WTC11 (cell line): ENCODE measurements at regions not wholly inside any gene's neighbourhood (a gene's known extent, or its start where the extent isn't known, plus 50 kb on each side); places are given as distances from the start of the nearest gene placed in this dataset.

Source experiments
- ATAC-seq: fragments of 200-7000 bp; cut with Tn5 transposase; 2 replicates; pipeline ENCODE4 v1.10.0; 2021; ENCODE audit warnings: mild to moderate bottlenecking, moderate library complexity
- CTCF ChIA-PET: fragments of 300-600 bp; sonication (Branson Sonifier 250); formaldehyde crosslinking; loops from one replicate; lab custom pipeline; 2021; ENCODE audit warnings: antibody characterized with exemption; lab: Charles Lee
- POLR2A ChIA-PET: fragments of 350-600 bp; sonication (Branson Sonifier 250); formaldehyde crosslinking; loops from one replicate; lab custom pipeline; 2021; ENCODE audit warnings: antibody characterized with exemption; lab: Charles Lee
- DNase-seq: peaks from one replicate; pipeline ENCODE4 v3.0.0; 2021; ENCODE audit warnings: low spot score
- H3K27ac Mint-ChIP-seq: 2 replicates; pipeline ENCODE4 v1.8.0; 2021; ENCODE audit warnings: mixed read lengths
- H3K27me3 Mint-ChIP-seq: 2 replicates; pipeline ENCODE4 v1.8.0; 2021; ENCODE audit warnings: low read depth, mild to moderate bottlenecking, moderate library complexity, mixed read lengths
- H3K36me3 Mint-ChIP-seq: 2 replicates; pipeline ENCODE4 v1.8.0; 2021; ENCODE audit warnings: mixed read lengths
- H3K4me1 Mint-ChIP-seq: 2 replicates; pipeline ENCODE4 v1.8.0; 2022; ENCODE audit warnings: mixed read lengths
- H3K4me3 Mint-ChIP-seq: 2 replicates; pipeline ENCODE4 v1.8.0; 2021; ENCODE audit warnings: mild to moderate bottlenecking, moderate library complexity, mixed read lengths
- H3K9me3 Mint-ChIP-seq: 2 replicates; pipeline ENCODE4 v1.8.0; 2021; ENCODE audit warnings: mixed read lengths
- CDX4 ChIP-seq: fragments of 250-450 bp; sonication (Bioruptor Pico); IDR thresholded peaks from 2 replicates; pipeline ENCODE4 v1.9.0; 2021; ENCODE audit warnings: moderate library complexity, mild to moderate bottlenecking, inconsistent platforms, borderline replicate concordance
- CREB1 ChIP-seq: sonication (generic); formaldehyde crosslinking; IDR thresholded peaks from 2 replicates; pipeline ENCODE4 v1.8.0; 2023; ENCODE audit warnings: mild to moderate bottlenecking, missing genetic modification reagents
- E2F4 ChIP-seq: sonication (generic); formaldehyde crosslinking; IDR thresholded peaks from 2 replicates; pipeline ENCODE4 v1.8.1; 2022; ENCODE audit warnings: low read depth, mild to moderate bottlenecking, moderate library complexity, missing genetic modification reagents, borderline replicate concordance
- E2F5 ChIP-seq: sonication (generic); formaldehyde crosslinking; IDR thresholded peaks from 2 replicates; pipeline ENCODE4 v1.8.1; 2022; ENCODE audit warnings: mild to moderate bottlenecking, moderate library complexity, missing genetic modification reagents
- ELF4 ChIP-seq: sonication (generic); formaldehyde crosslinking; IDR thresholded peaks from 2 replicates; pipeline ENCODE4 v1.8.1; 2022; ENCODE audit warnings: low read depth, mild to moderate bottlenecking, moderate library complexity, missing genetic modification reagents
- ERG ChIP-seq: fragments of 250-450 bp; sonication (Bioruptor Pico); IDR thresholded peaks from 2 replicates; pipeline ENCODE4 v1.8.0; 2021; ENCODE audit warnings: mild to moderate bottlenecking
- GRHL2 ChIP-seq: fragments of 250-450 bp; sonication (Bioruptor Pico); IDR thresholded peaks from 2 replicates; pipeline ENCODE4 v1.8.0; 2022; ENCODE audit warnings: mild to moderate bottlenecking, moderate library complexity; ENCODE audit not compliant: insufficient replicate concordance, severe bottlenecking
- GTF2I ChIP-seq: fragments of 250-450 bp; sonication (Bioruptor Pico); conservative IDR thresholded peaks from 2 replicates; pipeline ENCODE4 v1.4.0; 2021; ENCODE audit warnings: mild to moderate bottlenecking
- HMGA2 ChIP-seq: fragments of 250-450 bp; sonication (Bioruptor Pico); IDR thresholded peaks from 2 replicates; pipeline ENCODE4 v1.4.0; 2021; ENCODE audit warnings: mild to moderate bottlenecking, moderate library complexity
- HMGXB4 ChIP-seq: sonication (generic); formaldehyde crosslinking; IDR thresholded peaks from 2 replicates; pipeline ENCODE4 v1.8.1; 2023; ENCODE audit warnings: mild to moderate bottlenecking, moderate library complexity, missing genetic modification reagents
- IRF2 ChIP-seq: sonication (generic); formaldehyde crosslinking; IDR thresholded peaks from 2 replicates; pipeline ENCODE4 v1.8.0; 2022; ENCODE audit warnings: low read depth, missing genetic modification reagents, borderline replicate concordance
- NFATC4 ChIP-seq: fragments of 250-450 bp; sonication (Bioruptor Pico); IDR thresholded peaks from 2 replicates; pipeline ENCODE4 v1.9.0; 2021; ENCODE audit warnings: mild to moderate bottlenecking
- NFYB ChIP-seq: sonication (generic); formaldehyde crosslinking; conservative IDR thresholded peaks from 2 replicates; pipeline ENCODE4 v1.8.0; 2022; ENCODE audit warnings: low read depth, missing genetic modification reagents
- PRDM15 ChIP-seq: sonication (generic); formaldehyde crosslinking; IDR thresholded peaks from 2 replicates; pipeline ENCODE4 v1.8.0; 2022; ENCODE audit warnings: missing genetic modification reagents
- SMAD4 ChIP-seq: sonication (generic); formaldehyde crosslinking; IDR thresholded peaks from 2 replicates; pipeline ENCODE4 v1.8.0; 2022; ENCODE audit warnings: mild to moderate bottlenecking, missing genetic modification reagents
- SOX15 ChIP-seq: fragments of 250-450 bp; sonication (Bioruptor Pico); IDR thresholded peaks from 2 replicates; pipeline ENCODE4 v1.9.0; 2021; ENCODE audit warnings: mild to moderate bottlenecking
- STAT6 ChIP-seq: sonication (generic); formaldehyde crosslinking; conservative IDR thresholded peaks from 2 replicates; pipeline ENCODE4 v1.8.1; 2023; ENCODE audit warnings: mild to moderate bottlenecking, low read depth, missing genetic modification reagents, moderate library complexity
- USF2 ChIP-seq: sonication (generic); formaldehyde crosslinking; IDR thresholded peaks from 2 replicates; pipeline ENCODE4 v1.8.1; 2023; ENCODE audit warnings: mild to moderate bottlenecking, missing genetic modification reagents, moderate library complexity
- ZBTB43 ChIP-seq: sonication (generic); formaldehyde crosslinking; IDR thresholded peaks from 2 replicates; pipeline ENCODE4 v1.8.1; 2023; ENCODE audit warnings: mild to moderate bottlenecking, missing genetic modification reagents
- ZNF138 ChIP-seq: sonication (generic); formaldehyde crosslinking; conservative IDR thresholded peaks from 2 replicates; pipeline ENCODE4 v1.8.1; 2022; ENCODE audit warnings: mild to moderate bottlenecking, moderate library complexity, missing genetic modification reagents
- ZNF317 ChIP-seq: sonication (generic); formaldehyde crosslinking; IDR thresholded peaks from 2 replicates; pipeline ENCODE4 v1.8.1; 2023; ENCODE audit warnings: low read depth, mild to moderate bottlenecking, moderate library complexity, missing genetic modification reagents, borderline replicate concordance
- ZNF416 ChIP-seq: fragments of 250-450 bp; sonication (Bioruptor Pico); IDR thresholded peaks from 2 replicates; pipeline ENCODE4 v1.9.0; 2021; ENCODE audit warnings: mild to moderate bottlenecking, inconsistent platforms

- TF ChIP-seq ZBTB43 (no peak), ERG (no peak), IRF2 (no peak), HMGXB4 (CRISPR knock-in tag) (no peak), STAT6 (no peak), E2F4 (no peak), ELF4 (CRISPR knock-in tag) (no peak), SMAD4 (CRISPR knock-in tag) (no peak), NFYB (CRISPR knock-in tag) (no peak), PRDM15 (CRISPR knock-in tag) (no peak), CREB1 (CRISPR knock-in tag) (no peak)
Measured at GRCh38 chr5:120759587-120759986, 295.5 kb downstream of the PRR16 start (continued).

GRCh38 chr5:120761986-120762385 is 297.9 kb downstream of the PRR16 start:
- DNase-seq, result no peak
- no peak overlapping the region for H3K4me3 Mint-ChIP-seq
- H3K4me1 Mint-ChIP-seq, result peaks cover 42% of the 10 kb centered on the region
- no peak for TF ChIP-seq GTF2I (CRISPR knock-in tag)
- TF ChIP-seq HMGA2 (CRISPR knock-in tag), result no peak
- no peak for TF ChIP-seq ZNF317 (CRISPR knock-in tag)
- TF ChIP-seq ZNF416, result no peak
- no peak for TF ChIP-seq CDX4 (CRISPR knock-in tag)
- TF ChIP-seq USF2, result no peak
- TF ChIP-seq SOX15 (CRISPR knock-in tag), result no peak
- no peak for TF ChIP-seq E2F5 (CRISPR knock-in tag)
- TF ChIP-seq GRHL2 (CRISPR knock-in tag), result no peak
- no peak for TF ChIP-seq IRF2
- TF ChIP-seq NFATC4, result no peak
- TF ChIP-seq ZNF138, result no peak
- TF ChIP-seq, all 79 proteins: peak for 0
- no peak overlapping the region; the same call in 1 of the 2 replicates for H3K27ac Mint-ChIP-seq
- peaks cover 15% of the 10 kb centered on the region for H3K9me3 Mint-ChIP-seq
- ChIA-PET POLR2A (no interaction called here), CTCF (no interaction called here)
- H3K36me3 Mint-ChIP-seq, result peaks cover 10% of the 10 kb centered on the region
- no peaks in the 10 kb centered on the region for H3K27me3 Mint-ChIP-seq
- no peak for ATAC-seq
